HAP-1 (cell line): ENCODE measurements at regions not wholly inside any gene's neighbourhood (a gene's known extent, or its start where the extent isn't known, plus 50 kb on each side); places are given as distances from the start of the nearest gene placed in this dataset.

Experiments
- DNase-seq, 2 experiments: peaks; one replicate each; pipeline ENCODE4 v3.0.0-alpha.2; 2016 to 2020; ENCODE audit warnings: low spot score in 2 of 2
- H3K27me3 ChIP-seq: fragments of 250-450 bp; sonication (Bioruptor Pico); 2 replicates; pipeline ENCODE4 v1.5.1; 2020; ENCODE audit warnings: low read depth, mild to moderate bottlenecking, moderate library complexity
- H3K36me3 ChIP-seq: fragments of 250-450 bp; sonication (Bioruptor Pico); replicated peaks from 2 replicates; pipeline ENCODE4 v1.5.1; 2020; ENCODE audit warnings: mild to moderate bottlenecking
- H3K4me1 ChIP-seq: fragments of 250-450 bp; sonication (Bioruptor Pico); 2 replicates; pipeline ENCODE4 v1.5.1; 2020; ENCODE audit warnings: mild to moderate bottlenecking
- H3K4me3 ChIP-seq: fragments of 250-450 bp; sonication (Bioruptor Pico); 2 replicates; pipeline ENCODE4 v1.5.1; 2020; ENCODE audit warnings: mild to moderate bottlenecking, moderate library complexity
- H3K9me3 ChIP-seq: fragments of 250-450 bp; sonication (Bioruptor Pico); 2 replicates; pipeline ENCODE4 v1.5.1; 2020; ENCODE audit warnings: mild to moderate bottlenecking, moderate library complexity
- in situ Hi-C: fragments of 300-500 bp; cut with MboI; formaldehyde crosslinking; loops from 3 replicates; pipeline ENCODE4 v1.14.3; 2020; ENCODE audit warnings: low sequenced_read_pairs, inconsistent platforms, mixed read lengths

GRCh38 chr2:234422273-234422732, 74.6 kb downstream of the ARL4C start:
- peaks cover 10% of the 10 kb centered on the region for H3K4me1 ChIP-seq
- DNase-seq = no peak
- no peak overlapping the region for H3K4me3 ChIP-seq

DNA sequence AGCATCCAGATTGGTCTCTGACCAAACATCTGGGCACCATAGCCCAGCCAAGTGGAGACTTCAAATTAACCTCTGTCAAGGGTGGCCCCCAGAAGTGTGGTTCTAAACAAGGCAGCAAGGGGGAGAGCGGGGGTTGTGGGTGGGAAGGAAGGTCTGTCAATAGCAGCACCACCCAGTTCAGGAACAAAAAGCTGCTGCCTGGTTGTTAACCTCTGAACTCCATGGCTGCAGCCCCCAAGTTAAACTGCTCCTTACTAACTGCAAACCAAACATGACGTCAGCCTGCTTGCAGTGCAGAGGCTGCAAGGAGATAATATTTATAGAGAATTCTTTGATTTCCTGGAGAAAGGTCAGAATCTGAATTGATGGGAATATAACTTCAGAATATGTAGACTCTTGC, 76.5 kb downstream of the ARL4C start:
- Histone ChIP-seq H3K4me1 (0 out of 2 replicates have a peak, but pooled peaks cover 3% of the 10 kb centered on the region), H3K27me3 (no peaks in the 10 kb centered on the region), H3K36me3 (no peaks in the 10 kb centered on the region), H3K9me3 (no peaks in the 10 kb centered on the region), H3K4me3 (no peak overlapping the region)
- in situ Hi-C loops = no loop called here
- DNase-seq = no peak

More at GRCh38 chr2:234422273-234422732, 74.6 kb downstream of the ARL4C start:
- no peaks in the 10 kb centered on the region for H3K36me3 ChIP-seq
- in situ Hi-C loops = no loop called here
- H3K27me3 ChIP-seq = no peaks in the 10 kb centered on the region
- H3K9me3 ChIP-seq = no peaks in the 10 kb centered on the region

GRCh38 chr2:234419726-234420125, 77.2 kb downstream of the ARL4C start:
- H3K4me1 ChIP-seq = 0 out of 2 replicates have a peak, but pooled peaks cover 3% of the 10 kb centered on the region
- in situ Hi-C loops = no loop called here
- H3K27me3 ChIP-seq = no peaks in the 10 kb centered on the region
- no peaks in the 10 kb centered on the region for H3K36me3 ChIP-seq
- DNase-seq = no peak
- no peak overlapping the region for H3K4me3 ChIP-seq
- H3K9me3 ChIP-seq = no peaks in the 10 kb centered on the region

DNA sequence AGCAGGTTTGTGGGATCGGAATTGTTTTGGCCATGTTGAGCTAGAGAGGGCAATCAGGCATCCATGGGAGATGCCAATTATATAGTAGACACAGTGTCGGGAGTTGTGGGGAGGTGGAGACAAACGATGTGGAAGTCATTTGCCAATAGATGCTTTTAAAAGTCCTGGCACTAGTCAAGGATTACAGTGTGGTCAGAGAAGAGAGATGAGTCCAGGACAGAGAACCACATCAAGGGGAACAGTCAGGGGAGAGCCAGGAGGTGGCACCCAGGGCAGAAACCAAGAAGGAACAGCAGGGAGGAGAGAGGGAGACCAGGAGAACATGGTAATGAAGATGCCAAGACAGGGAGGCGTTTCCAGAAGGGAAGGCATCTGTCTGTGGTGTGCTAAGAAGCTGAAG, 81.2 kb downstream of the ARL4C start:
- peaks cover 16% of the 10 kb centered on the region for H3K4me1 ChIP-seq
- no peak for DNase-seq
- no peaks in the 10 kb centered on the region for H3K27me3 ChIP-seq
- H3K4me3 ChIP-seq = no peak overlapping the region
- no peaks in the 10 kb centered on the region for H3K36me3 ChIP-seq
- H3K9me3 ChIP-seq = no peaks in the 10 kb centered on the region
- in situ Hi-C loops = no loop called here

DNA sequence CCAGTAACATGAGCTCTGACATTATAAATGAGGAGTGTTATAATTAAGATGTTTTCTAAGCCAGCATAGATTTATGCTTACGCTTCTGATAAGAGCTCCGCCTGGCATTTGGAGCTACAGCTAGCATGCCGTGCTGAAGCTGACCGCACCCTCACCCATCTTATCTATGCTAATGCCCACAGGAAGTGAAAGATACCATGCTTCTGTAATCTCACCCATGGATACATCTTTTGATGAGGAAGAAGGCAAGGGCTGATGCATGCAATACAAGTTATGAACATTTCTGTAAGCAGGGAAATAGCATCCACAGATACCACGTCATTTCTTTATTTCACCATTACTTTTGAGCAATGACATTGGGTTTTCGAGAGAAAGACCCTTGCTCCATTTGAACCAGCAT, 82.3 kb downstream of the ARL4C start:
- H3K36me3 ChIP-seq = no peaks in the 10 kb centered on the region
- H3K27me3 ChIP-seq = no peaks in the 10 kb centered on the region
- H3K4me3 ChIP-seq = no peak overlapping the region
- H3K4me1 ChIP-seq = peaks cover 19% of the 10 kb centered on the region
- in situ Hi-C loops = no loop called here
- no peak for DNase-seq
- no peaks in the 10 kb centered on the region for H3K9me3 ChIP-seq

DNA sequence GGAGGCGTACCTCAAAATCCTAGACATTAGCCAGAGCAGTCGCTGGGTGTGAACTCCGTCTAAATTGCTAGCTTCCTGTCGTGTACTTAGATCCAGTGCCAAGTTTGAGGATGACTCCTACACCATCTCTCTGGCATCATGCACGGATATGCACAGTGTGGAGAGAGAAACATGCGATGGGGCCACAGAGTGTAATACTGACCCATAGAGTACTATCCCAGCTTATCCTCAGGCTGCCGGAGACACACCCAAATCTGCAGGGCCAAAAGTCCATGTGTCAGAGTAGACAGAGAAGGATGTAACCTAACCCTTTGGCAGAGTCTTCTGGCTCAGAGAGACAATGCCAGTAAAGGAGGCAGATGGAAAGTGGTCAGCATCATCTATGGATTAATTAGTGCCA, 84.2 kb downstream of the ARL4C start:
- no peaks in the 10 kb centered on the region for H3K9me3 ChIP-seq
- peaks cover 19% of the 10 kb centered on the region for H3K4me1 ChIP-seq
- H3K27me3 ChIP-seq = no peaks in the 10 kb centered on the region
- DNase-seq = no peak
- no peaks in the 10 kb centered on the region for H3K36me3 ChIP-seq
- in situ Hi-C loops = no loop called here
- no peak overlapping the region for H3K4me3 ChIP-seq

DNA sequence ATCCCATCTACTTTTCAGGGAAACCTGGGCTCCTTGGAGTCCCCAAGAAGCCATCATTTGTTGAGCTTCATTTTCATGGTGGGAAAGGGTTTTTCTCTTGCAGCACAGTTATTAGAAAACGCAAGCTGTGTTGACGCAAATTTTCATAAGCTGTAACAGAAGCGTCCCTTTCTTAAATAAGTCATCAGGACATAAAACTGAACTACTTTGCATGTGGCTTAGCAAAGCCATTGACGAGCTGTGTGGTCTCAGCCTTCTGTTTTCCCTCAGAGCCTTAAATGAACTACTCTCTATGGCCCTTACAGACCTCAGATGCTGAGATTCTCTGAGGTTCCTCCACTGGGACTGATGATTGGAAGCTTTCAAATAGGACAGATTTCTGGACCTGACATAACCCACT, 85.1 kb downstream of the ARL4C start:
- H3K36me3 ChIP-seq = no peaks in the 10 kb centered on the region
- in situ Hi-C loops = no loop called here
- DNase-seq = no peak

GRCh38 chr2:234410526-234410925, 86.4 kb downstream of the ARL4C start:
- H3K4me1 ChIP-seq = peaks cover 19% of the 10 kb centered on the region
- in situ Hi-C loops = no loop called here
- H3K9me3 ChIP-seq = no peaks in the 10 kb centered on the region
- peak; percentile 44 to 73 for DNase-seq
- H3K27me3 ChIP-seq = no peaks in the 10 kb centered on the region
- H3K36me3 ChIP-seq = no peaks in the 10 kb centered on the region
- H3K4me3 ChIP-seq = no peak overlapping the region

More for the DNA sequence above, 85.1 kb downstream of the ARL4C start:
- no peak overlapping the region for H3K4me3 ChIP-seq
- no peaks in the 10 kb centered on the region for H3K27me3 ChIP-seq
- peaks cover 19% of the 10 kb centered on the region for H3K4me1 ChIP-seq
- H3K9me3 ChIP-seq = no peaks in the 10 kb centered on the region

DNA sequence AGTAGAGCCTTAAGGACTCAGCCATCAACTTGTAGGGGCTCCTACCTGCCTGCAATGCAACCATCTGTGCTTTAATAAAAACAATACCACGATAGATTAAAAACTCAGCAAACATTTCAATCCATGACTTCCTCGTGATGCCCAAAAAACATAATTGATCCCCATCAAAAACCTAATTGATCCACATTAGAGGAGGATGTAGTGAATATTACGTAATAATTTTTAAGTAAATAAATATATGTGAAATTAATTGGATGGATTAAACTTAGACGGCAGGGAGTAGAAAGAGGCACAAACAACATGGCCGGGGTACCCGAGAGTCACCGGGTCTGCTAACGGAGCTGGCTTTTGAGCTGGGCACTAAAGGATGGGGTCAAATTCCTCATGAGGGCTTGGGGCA, 87.3 kb downstream of the ARL4C start:
- Histone ChIP-seq H3K9me3 (no peaks in the 10 kb centered on the region), H3K4me1 (peaks cover 24% of the 10 kb centered on the region), H3K36me3 (no peaks in the 10 kb centered on the region), H3K4me3 (no peak overlapping the region), H3K27me3 (no peaks in the 10 kb centered on the region)
- in situ Hi-C loops = no loop called here
- no peak for DNase-seq

DNA sequence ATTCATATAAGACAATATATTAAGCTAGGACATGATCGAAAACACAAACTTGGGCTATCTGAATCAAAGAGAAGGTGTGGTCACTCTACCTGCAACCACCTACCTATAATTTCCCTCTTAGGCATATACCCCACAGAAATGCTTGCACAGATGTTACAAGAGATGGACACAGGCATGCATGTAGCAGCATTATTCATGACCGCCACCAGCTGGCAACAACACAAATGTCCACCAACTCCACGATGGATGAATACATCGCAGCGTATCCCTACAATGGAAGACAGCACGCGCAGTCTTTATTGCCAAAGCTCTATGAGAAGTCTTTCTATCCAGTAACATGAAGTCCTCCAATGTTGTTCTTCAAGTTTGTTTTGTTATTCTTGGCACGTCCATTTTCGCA, 90.8 kb downstream of the ARL4C start:
- no peak for DNase-seq
- peaks cover 32% of the 10 kb centered on the region for H3K4me1 ChIP-seq
- H3K9me3 ChIP-seq = no peaks in the 10 kb centered on the region
- H3K36me3 ChIP-seq = no peaks in the 10 kb centered on the region
- in situ Hi-C loops = no loop called here
- no peaks in the 10 kb centered on the region for H3K27me3 ChIP-seq
- no peak overlapping the region for H3K4me3 ChIP-seq

- Histone ChIP-seq H3K27me3 (no peaks in the 10 kb centered on the region), H3K9me3 (no peaks in the 10 kb centered on the region), H3K36me3 (no peaks in the 10 kb centered on the region), H3K4me1 (peaks cover 27% of the 10 kb centered on the region), H3K4me3 (no peak overlapping the region)
- in situ Hi-C loops = no loop called here
- DNase-seq = no peak
Measured at GRCh38 chr2:234405462-234405861, 91.4 kb downstream of the ARL4C start.

GRCh38 chr2:234404957-234405356, 91.9 kb downstream of the ARL4C start:
- in situ Hi-C loops = no loop called here
- H3K36me3 ChIP-seq = no peaks in the 10 kb centered on the region
- H3K9me3 ChIP-seq = no peaks in the 10 kb centered on the region; the same call in 1 of the 2 replicates
- peaks cover 22% of the 10 kb centered on the region for H3K4me1 ChIP-seq
- no peak for DNase-seq
- H3K27me3 ChIP-seq = no peaks in the 10 kb centered on the region
- H3K4me3 ChIP-seq = no peak overlapping the region

DNA sequence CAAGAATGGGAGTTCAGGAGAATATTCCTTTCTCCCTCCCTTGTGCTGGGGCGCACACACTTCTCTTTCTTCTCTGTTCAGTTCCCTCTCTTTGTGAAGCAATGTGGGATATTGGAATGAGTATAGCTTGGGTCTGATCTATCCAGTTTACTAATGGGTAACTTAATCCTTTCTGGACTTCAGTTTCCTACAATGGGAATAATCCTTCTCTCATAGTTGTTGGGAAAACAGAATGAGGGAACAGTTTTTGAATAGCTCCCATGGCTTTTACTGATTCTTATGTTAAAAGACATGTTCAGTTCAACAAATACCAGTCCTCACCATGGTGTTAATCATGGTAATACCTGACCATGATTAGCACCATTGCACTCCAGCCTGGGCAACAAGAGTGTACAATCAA, 93.1 kb downstream of the ARL4C start:
- in situ Hi-C loops = no loop called here
- Histone ChIP-seq H3K36me3 (no peaks in the 10 kb centered on the region), H3K9me3 (no peaks in the 10 kb centered on the region; the same call in 1 of the 2 replicates), H3K4me3 (no peak overlapping the region), H3K4me1 (peaks cover 22% of the 10 kb centered on the region), H3K27me3 (no peaks in the 10 kb centered on the region)
- DNase-seq = peak; percentile 64 to 100

DNA sequence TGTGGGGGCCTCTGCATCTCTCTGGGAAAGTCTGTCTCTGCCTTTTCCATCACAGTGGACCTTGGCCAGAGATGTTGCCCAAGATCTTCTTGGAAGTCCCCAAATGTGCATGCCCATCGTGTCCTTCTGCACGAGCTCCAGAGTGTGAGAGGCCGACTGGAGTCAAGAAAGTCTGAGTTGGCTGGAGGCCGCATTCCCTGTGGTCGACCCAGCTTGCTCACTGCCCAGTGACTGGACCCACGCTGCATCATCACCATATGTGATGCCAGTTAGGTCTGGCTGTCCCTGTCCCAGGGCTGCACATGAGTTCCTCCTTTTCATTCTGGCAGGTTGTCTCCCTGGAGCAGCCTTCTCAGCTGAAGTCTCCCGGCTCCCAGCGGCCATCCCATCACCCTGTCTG, 93.8 kb downstream of the ARL4C start:
- H3K4me1 ChIP-seq = peaks cover 22% of the 10 kb centered on the region
- no peaks in the 10 kb centered on the region for H3K27me3 ChIP-seq
- in situ Hi-C loops = no loop called here
- H3K36me3 ChIP-seq = no peaks in the 10 kb centered on the region
- H3K4me3 ChIP-seq = no peak overlapping the region
- no peak for DNase-seq
- H3K9me3 ChIP-seq = no peaks in the 10 kb centered on the region; the same call in 1 of the 2 replicates

- Histone ChIP-seq H3K9me3 (no peaks in the 10 kb centered on the region; the same call in 1 of the 2 replicates), H3K36me3 (no peaks in the 10 kb centered on the region), H3K4me3 (no peak overlapping the region), H3K27me3 (no peaks in the 10 kb centered on the region), H3K4me1 (peaks cover 22% of the 10 kb centered on the region)
- DNase-seq = no peak
- in situ Hi-C loops = no loop called here
Measured at GRCh38 chr2:234401426-234401825, 95.5 kb downstream of the ARL4C start.
